ENCODE measurements at regions not wholly inside any gene's neighbourhood (a gene's known extent, or its start where the extent isn't known, plus 50 kb on each side); places are given as distances from the start of the nearest gene placed in this dataset.

- H3K27ac Mint-ChIP-seq: no peak overlapping the region
- no peak for TF ChIP-seq CTCF (conservative IDR thresholded peaks at IDR 0.05)
- no peaks in the 10 kb centered on the region for H3K36me3 Mint-ChIP-seq
- no peak overlapping the region for H3K4me3 Mint-ChIP-seq
- DNase-seq (ENCODE audit: extremely low spot score, unreplicated experiment): no peak
- H3K4me1 Mint-ChIP-seq (ENCODE audit: unreplicated experiment): no peaks in the 10 kb centered on the region
- no peaks in the 10 kb centered on the region for H3K9me3 Mint-ChIP-seq
- H3K27me3 Mint-ChIP-seq: peaks cover 5% of the 10 kb centered on the region
Measured at GRCh38 chr14:30221546-30221945, 293.9 kb upstream of the PRKD1 start.

- Mint-ChIP-seq H3K27ac (no peak overlapping the region), H3K4me3 (no peak overlapping the region), H3K36me3 (no peaks in the 10 kb centered on the region), H3K4me1 (ENCODE audit: unreplicated experiment) (peaks cover 4% of the 10 kb centered on the region), H3K27me3 (peaks cover 5% of the 10 kb centered on the region), H3K9me3 (no peaks in the 10 kb centered on the region)
- DNase-seq (ENCODE audit: extremely low spot score, unreplicated experiment): no peak
- no peak for TF ChIP-seq CTCF (conservative IDR thresholded peaks at IDR 0.05)
Measured at GRCh38 chr14:30223385-30223785, 295.7 kb upstream of the PRKD1 start.

- Mint-ChIP-seq H3K27ac (no peak overlapping the region), H3K36me3 (no peaks in the 10 kb centered on the region), H3K4me1 (ENCODE audit: unreplicated experiment) (peaks cover 4% of the 10 kb centered on the region), H3K27me3 (peaks cover 5% of the 10 kb centered on the region), H3K9me3 (no peaks in the 10 kb centered on the region), H3K4me3 (no peak overlapping the region)
- no peak for DNase-seq (ENCODE audit: extremely low spot score, unreplicated experiment)
- TF ChIP-seq CTCF (conservative IDR thresholded peaks at IDR 0.05): no peak
Measured at GRCh38 chr14:30223966-30224365, 296.3 kb upstream of the PRKD1 start.

- Mint-ChIP-seq H3K4me1 (ENCODE audit: unreplicated experiment) (peaks cover 4% of the 10 kb centered on the region), H3K27me3 (peaks cover 5% of the 10 kb centered on the region), H3K27ac (no peak overlapping the region), H3K9me3 (no peaks in the 10 kb centered on the region), H3K4me3 (no peak overlapping the region), H3K36me3 (no peaks in the 10 kb centered on the region)
- no peak for DNase-seq (ENCODE audit: extremely low spot score, unreplicated experiment)
- no peak for TF ChIP-seq CTCF (conservative IDR thresholded peaks at IDR 0.05)
Measured at GRCh38 chr14:30225176-30225575, 297.5 kb upstream of the PRKD1 start.

GRCh38 chr14:30227436-30227835 lies 299.8 kb upstream of the PRKD1 start:
- no peak overlapping the region for H3K27ac Mint-ChIP-seq
- DNase-seq (ENCODE audit: extremely low spot score, unreplicated experiment): no peak
- no peaks in the 10 kb centered on the region for H3K36me3 Mint-ChIP-seq
- H3K27me3 Mint-ChIP-seq: peaks cover 5% of the 10 kb centered on the region
- H3K4me3 Mint-ChIP-seq: no peak overlapping the region
- H3K9me3 Mint-ChIP-seq: no peaks in the 10 kb centered on the region
- no peak for TF ChIP-seq CTCF (conservative IDR thresholded peaks at IDR 0.05)
- peaks cover 4% of the 10 kb centered on the region for H3K4me1 Mint-ChIP-seq (ENCODE audit: unreplicated experiment)

- no peaks in the 10 kb centered on the region for H3K36me3 Mint-ChIP-seq
Measured at GRCh38 chr14:30227876-30228275, 300.2 kb upstream of the PRKD1 start.

More at GRCh38 chr14:30227876-30228275, 300.2 kb upstream of the PRKD1 start:
- TF ChIP-seq CTCF (conservative IDR thresholded peaks at IDR 0.05): no peak
- H3K27me3 Mint-ChIP-seq: peaks cover 5% of the 10 kb centered on the region
- H3K27ac Mint-ChIP-seq: no peak overlapping the region
- no peaks in the 10 kb centered on the region for H3K9me3 Mint-ChIP-seq
- DNase-seq (ENCODE audit: extremely low spot score, unreplicated experiment): no peak
- peaks cover 4% of the 10 kb centered on the region for H3K4me1 Mint-ChIP-seq (ENCODE audit: unreplicated experiment)
- no peak overlapping the region for H3K4me3 Mint-ChIP-seq

Data from type B pancreatic cell (in vitro differentiated cells).